Mucosa of gallbladder (tissue), 1 donor: ENCODE measurements at regions not wholly inside any gene's neighbourhood (a gene's known extent, or its start where the extent isn't known, plus 50 kb on each side); places are given as distances from the start of the nearest gene placed in this dataset.

ENCODE experiments used
- DNase-seq: peaks from one replicate; pipeline ENCODE4 v3.0.0-alpha.2; 2020; ENCODE audit warnings: low spot score
- donor health status: DM: no; HTN: no; CAD: no.

DNA sequence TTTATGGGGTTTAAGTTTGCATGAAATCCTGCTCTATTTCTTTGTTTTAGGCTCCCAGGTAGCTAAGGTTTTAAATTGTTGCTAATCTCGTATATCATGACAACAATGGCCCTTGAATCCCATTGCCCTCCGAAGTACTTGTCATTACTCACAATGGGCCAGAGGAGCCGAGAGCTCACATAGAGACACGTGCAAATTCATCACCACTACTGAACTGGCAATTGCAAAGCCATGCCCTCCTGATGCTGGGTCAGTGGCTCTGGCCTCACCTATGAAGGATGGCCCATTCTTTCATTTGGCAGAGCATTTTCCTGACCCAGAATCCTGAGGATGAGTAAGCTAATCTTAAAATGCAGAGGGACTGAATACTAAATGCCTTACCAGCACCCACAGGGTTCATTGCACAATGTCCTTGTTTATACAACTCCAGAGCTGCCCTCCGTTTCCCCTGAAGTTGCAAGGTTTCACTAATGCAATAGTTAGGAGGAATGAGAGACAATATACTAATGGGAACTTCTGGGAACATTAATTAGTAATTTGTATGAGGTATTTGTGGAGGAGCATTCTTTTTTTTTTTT lies 71.6 kb upstream of the GAREM1 start:
- no peak for DNase-seq

DNA sequence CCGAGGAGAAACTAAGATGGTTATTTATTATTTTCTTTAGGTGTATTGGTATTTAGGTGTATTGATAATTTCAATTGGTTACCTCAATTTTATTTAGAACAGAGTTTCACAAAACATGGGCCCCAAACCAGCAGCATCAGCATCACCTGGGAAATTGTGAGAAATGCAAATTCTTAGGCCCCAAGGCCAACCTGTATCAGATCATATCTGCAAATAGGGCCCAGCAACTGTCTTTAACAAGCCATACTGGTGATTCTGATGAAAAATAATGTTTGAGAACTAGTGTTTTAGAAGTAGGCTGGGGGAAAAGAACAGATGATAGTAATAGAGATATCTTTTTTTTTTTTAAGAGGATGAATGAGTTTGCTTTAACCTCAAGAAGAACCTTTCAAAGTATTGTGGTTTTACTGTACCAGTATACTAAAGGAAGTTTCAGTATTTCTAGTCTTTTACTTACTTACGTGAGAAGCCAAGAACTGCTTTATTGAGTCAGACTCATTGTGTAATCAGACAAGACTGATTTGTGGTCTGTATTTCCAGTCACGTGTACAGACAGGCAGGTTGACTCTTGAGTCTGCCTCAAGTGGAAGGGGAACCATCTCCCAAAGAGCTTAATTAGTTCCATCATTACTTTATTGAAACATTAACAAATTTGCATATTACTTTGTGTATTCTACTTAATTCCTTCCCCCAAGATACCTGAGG lies 60.4 kb upstream of the GAREM1 start:
- no peak for DNase-seq

DNA sequence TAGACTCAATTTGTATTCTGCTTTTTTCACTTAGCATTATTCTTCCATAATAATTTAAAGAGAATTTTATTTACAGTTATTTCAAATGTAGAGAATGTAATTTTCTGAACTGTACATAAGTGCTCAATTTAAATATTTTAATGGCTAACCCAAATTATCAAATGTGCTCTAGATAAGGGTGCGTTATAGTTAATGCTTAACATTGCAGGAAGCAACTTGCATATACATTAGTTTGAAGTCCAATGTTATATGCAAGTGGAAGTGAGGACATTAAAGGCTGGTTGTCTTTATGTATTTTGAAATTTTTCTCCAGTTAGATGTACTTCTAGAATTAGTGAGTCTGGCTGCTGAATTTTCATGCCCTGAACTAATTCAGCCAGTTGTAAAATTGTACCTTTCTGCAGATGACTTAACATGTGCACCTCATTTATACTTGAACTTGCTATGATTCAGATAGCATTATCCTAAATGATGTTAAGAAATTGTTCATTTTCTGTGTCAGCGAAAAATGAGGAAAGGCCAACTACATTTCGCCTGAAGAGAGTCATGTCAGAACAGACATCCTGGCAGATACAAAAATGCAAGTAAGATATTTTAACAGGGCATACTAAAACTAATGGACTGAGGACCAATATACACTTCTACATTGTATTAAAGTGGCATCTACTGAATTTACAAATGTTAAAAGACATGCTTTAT lies 59.2 kb upstream of the GAREM1 start:
- DNase-seq, result no peak

DNA sequence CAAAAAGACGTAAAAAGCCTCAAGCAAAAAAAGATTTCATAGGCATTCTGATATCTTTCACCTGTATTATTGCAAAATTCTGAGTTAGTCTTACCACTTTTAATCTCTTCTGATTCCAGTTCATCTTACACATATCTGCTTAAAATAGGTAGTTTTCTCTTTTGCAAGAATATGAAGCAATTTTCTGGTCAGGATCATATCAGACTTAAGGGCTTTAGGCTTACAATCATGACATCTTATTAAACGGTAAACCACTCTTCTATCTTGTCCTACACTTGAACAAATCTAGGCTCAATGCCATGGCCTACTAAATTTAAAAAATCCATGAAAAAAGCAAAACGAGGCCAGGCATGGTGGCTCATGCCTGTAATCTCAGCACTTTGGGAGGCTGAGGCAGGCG lies 50.1 kb upstream of the GAREM1 start:
- DNase-seq, result no peak
